Astrocyte of the spinal cord (primary cell): ENCODE measurements at regions not wholly inside any gene's neighbourhood (a gene's known extent, or its start where the extent isn't known, plus 50 kb on each side); places are given as distances from the start of the nearest gene placed in this dataset.
"Not testable (repeated sequence)": the region's sequence is repeated elsewhere in the genome, so short reads cannot be mapped to it uniquely, and the experiment has no call there.

Source experiments
- DNase-seq: peaks from one replicate; pipeline ENCODE4 v3.0.0; 2011; ENCODE audit warnings: low read depth, low spot score
- H3K4me3 ChIP-seq: 2 replicates; pipeline ENCODE4 v1.5.1; 2011; ENCODE audit warnings: low read depth, mild to moderate bottlenecking, low read length, moderate library complexity
- in situ Hi-C: cut with HindIII; loops from 2 replicates; pipeline ENCODE4 v1.10.0; 2017; ENCODE audit warnings: low sequenced_read_pairs
- TF ChIP-seq, protein P1 (sequence below): IDR thresholded peaks from 2 replicates; pipeline ENCODE4 v1.5.1; 2012; ENCODE audit warnings: low read depth, mild to moderate bottlenecking, low read length, inconsistent platforms

DNA sequence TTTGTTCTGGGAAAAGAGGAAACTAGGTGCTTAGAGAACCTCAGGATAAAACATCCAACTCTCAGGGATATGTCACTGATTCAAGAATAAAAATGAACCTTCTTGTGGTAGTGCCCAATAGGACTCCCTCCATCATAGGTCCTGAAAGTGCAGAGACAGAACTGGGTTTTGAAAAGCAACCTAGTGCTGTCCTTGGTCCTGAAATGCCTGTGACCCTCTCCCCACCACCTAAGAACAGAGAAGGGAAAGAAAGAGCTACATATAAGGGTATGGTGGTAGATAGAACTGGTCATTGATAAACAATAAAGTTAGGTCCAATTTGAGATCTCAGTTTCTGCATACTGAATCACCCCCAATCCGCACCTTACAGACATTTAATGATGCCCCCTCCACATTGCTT is 953.3 kb downstream of the XPNPEP1 start:
- H3K4me3 ChIP-seq = no peak overlapping the region
- TF ChIP-seq, protein P1, sequence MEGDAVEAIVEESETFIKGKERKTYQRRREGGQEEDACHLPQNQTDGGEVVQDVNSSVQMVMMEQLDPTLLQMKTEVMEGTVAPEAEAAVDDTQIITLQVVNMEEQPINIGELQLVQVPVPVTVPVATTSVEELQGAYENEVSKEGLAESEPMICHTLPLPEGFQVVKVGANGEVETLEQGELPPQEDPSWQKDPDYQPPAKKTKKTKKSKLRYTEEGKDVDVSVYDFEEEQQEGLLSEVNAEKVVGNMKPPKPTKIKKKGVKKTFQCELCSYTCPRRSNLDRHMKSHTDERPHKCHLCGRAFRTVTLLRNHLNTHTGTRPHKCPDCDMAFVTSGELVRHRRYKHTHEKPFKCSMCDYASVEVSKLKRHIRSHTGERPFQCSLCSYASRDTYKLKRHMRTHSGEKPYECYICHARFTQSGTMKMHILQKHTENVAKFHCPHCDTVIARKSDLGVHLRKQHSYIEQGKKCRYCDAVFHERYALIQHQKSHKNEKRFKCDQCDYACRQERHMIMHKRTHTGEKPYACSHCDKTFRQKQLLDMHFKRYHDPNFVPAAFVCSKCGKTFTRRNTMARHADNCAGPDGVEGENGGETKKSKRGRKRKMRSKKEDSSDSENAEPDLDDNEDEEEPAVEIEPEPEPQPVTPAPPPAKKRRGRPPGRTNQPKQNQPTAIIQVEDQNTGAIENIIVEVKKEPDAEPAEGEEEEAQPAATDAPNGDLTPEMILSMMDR = no peak
- peak; percentile 15 for DNase-seq
- in situ Hi-C loops = no loop called here

DNA sequence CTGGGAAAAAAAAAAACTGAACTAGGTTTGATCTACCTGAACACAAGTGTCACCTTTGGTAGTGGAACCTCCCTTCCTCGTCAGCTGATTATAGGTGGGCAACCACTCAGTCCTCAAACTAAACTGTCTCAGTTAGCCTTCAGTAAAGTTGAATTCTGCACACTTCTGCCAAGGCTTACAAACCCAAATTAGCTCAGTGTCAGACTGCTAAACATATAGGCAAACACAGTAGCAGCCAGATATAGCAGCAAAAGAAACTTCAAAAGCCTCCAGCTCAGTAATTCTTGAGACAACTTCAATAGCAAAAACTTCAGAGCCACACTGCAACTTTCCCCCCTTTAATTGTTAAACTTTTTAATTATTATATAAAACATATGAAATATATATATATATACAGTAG is 956.9 kb downstream of the XPNPEP1 start:
- TF ChIP-seq, protein P1 = no peak
- in situ Hi-C loops = no loop called here
- DNase-seq = no peak

DNA sequence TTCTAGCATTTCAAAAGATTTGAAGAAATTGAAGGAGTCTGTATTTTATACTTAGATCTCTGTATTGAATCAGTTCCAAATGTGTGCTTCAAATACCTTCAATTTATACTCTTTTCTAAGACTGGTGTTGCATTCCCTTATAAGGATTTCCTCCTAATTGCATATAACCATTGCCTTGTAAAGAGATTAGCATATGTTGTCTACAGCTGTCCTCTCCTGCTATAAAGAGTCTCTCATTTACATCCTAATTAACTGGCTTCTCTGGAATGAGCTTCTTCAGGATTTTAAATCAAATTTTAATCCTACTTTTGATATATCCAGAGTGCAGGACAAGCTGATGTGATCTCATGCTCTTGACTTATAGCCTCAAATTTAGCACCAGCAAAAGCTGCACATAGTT is 957.3 kb downstream of the XPNPEP1 start:
- TF ChIP-seq, protein P1 = no peak

More for the DNA sequence above, 956.9 kb downstream of the XPNPEP1 start:
- no peak overlapping the region for H3K4me3 ChIP-seq

DNA sequence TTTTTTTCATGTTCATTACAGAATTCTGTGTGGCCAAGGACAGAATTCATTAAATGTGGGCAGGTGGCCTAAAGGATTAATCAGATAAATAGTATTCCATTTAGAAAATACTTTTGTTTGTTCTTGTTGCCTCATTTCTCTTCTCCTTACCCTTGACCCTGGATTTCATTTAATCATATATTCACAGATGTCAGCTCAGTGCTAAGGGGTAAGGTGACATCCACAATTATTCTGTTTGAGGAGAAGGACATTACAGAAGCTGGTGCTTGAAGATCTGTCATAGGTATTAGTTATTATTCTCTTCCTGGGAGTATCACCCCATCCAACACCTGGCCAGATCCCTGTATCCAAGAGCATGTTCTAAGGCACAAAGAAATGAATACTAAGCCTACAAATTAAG is 961.1 kb downstream of the XPNPEP1 start:
- DNase-seq = no peak
- in situ Hi-C loops = no loop called here
- H3K4me3 ChIP-seq = no peak overlapping the region
- TF ChIP-seq, protein P1 = no peak

More for the DNA sequence above, 957.3 kb downstream of the XPNPEP1 start:
- H3K4me3 ChIP-seq = no peak overlapping the region
- no peak for DNase-seq
- in situ Hi-C loops = no loop called here

DNA sequence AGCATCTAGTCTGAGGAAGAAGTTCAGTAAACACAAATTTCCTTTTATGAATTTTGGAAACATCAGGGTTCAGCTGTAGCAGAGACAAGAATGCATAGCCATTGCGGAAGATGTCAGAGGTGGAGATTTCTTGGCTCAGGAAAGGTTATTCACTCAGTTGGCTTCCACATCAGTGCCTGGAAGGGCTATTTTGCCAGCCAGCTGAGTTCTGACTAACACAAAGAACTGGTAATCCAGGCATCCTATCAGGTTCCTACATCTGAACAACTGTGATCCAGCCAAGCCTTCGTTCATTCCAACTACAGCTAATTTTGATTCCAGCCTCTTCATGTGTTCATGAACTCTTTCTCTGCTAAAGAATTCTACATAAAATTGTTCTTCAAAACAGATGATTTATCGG is 965.6 kb downstream of the XPNPEP1 start:
- H3K4me3 ChIP-seq = no peak overlapping the region
- in situ Hi-C loops = no loop called here
- DNase-seq = no peak
- TF ChIP-seq, protein P1 = no peak

DNA sequence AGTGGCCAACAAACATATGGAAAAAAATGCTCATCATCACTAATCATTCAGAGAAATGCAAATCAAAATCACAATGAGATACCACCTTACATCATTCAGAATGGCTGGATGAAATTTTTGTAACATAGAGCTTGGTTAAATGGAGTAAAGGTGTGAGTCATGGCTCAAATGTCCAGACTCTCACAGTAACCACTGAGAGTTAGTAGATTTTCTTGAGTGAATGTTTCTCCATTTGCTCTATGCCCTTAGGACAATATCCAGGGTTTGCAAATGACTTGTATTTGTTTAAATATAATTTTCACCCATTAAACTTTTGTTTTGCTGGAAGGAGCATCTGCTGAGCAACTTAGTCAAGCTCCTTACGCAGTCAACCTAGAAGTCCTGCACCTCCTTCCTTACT is 967.2 kb downstream of the XPNPEP1 start:
- H3K4me3 ChIP-seq = no peak overlapping the region
- in situ Hi-C loops = no loop called here
- TF ChIP-seq, protein P1 = no peak
- no peak for DNase-seq

DNA sequence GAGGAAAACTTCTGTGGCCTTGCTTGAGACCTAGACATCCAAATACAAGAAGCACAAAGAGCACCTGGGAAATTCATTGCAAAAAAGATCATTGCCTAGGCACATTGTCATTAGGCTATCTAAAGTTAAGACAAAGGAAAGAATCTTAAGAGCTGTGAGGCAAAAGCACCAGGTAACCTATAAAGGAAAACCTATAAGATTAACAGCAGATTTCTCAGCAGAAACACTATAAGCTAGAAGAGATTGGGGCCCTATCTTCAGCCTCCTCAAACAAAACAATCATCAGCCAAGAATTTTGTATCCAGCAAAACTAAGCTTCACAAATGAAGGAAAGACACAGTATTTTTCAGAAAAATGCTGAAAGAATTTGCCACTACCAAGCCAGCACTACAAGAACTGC is 1003.3 kb downstream of the XPNPEP1 start:
- in situ Hi-C loops, DNase-seq, H3K4me3 ChIP-seq: not testable (repeated sequence)
